Spinal cord (tissue), 9 donors: ENCODE measurements at regions not wholly inside any gene's neighbourhood (a gene's known extent, or its start where the extent isn't known, plus 50 kb on each side); places are given as distances from the start of the nearest gene placed in this dataset.

Experiments used
- DNase-seq, 6 donors: peaks; one replicate each; pipeline versions ENCODE4 v3.0.0 to v3.0.0-alpha.2; 2013 to 2015; ENCODE audit warnings: low spot score in 6 of 6, low read depth in 4 of 6
- H3K27ac ChIP-seq: one replicate; pipeline ENCODE4 v1.5.1; 2013; ENCODE audit warnings: low read depth, low read length, control low read depth
- H3K27me3 ChIP-seq: one replicate; pipeline ENCODE4 v1.6.1; 2013; ENCODE audit warnings: low read length; ENCODE audit not compliant: control insufficient read depth, insufficient read depth
- H3K36me3 ChIP-seq: one replicate; pipeline ENCODE4 v1.6.1; 2013; ENCODE audit warnings: low read length; ENCODE audit not compliant: control insufficient read depth, insufficient read depth
- H3K4me1 ChIP-seq: one replicate; pipeline ENCODE4 v1.6.1; 2013; ENCODE audit warnings: low read length; ENCODE audit not compliant: control insufficient read depth, insufficient read depth
- H3K4me3 ChIP-seq: one replicate; pipeline ENCODE4 v1.5.1; 2013; ENCODE audit warnings: low read depth, low read length, control low read depth
- H3K9me3 ChIP-seq: one replicate; pipeline ENCODE4 v1.6.1; 2013; ENCODE audit warnings: low read length; ENCODE audit not compliant: control insufficient read depth, insufficient read depth
- WGBS: methylation state at CpG from one replicate; pipeline ENCODE4 v1.1.5; 2013; ENCODE audit warnings: missing lambda C conversion rate; ENCODE audit not compliant: insufficient coverage; 5-methylcytosine and 5-hydroxymethylcytosine counted together
- donor health status: healthy.

DNA sequence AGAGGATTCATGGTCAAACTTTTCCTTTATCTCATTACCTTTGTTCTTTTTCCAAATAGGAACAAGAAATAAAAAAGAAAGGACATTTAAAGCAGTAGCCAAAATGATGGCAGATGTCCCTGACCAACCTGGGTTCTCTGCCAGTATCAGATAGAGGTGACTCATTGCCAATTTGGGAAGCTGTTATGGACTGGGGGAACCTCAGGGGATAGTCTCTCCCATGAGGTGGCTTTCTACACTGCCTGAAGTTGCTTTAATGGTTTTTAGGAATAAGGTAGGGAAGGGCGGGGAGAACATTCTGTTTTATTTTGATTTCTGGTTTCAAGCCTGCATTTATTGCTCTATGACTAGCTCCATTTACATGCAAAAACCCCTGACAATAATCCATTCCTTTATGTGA lies 457.9 kb upstream of the TPK1 start:
- peak in 1 of 6 donors; percentile 1 for DNase-seq
- Histone ChIP-seq H3K4me3 (no peak overlapping the region), H3K27me3 (no peaks in the 10 kb centered on the region), H3K4me1 (no peaks in the 10 kb centered on the region), H3K36me3 (no peaks in the 10 kb centered on the region), H3K27ac (no peak overlapping the region), H3K9me3 (no peaks in the 10 kb centered on the region)
- no CpG with 5 or more reads among the region's 1 CpG for WGBS

DNA sequence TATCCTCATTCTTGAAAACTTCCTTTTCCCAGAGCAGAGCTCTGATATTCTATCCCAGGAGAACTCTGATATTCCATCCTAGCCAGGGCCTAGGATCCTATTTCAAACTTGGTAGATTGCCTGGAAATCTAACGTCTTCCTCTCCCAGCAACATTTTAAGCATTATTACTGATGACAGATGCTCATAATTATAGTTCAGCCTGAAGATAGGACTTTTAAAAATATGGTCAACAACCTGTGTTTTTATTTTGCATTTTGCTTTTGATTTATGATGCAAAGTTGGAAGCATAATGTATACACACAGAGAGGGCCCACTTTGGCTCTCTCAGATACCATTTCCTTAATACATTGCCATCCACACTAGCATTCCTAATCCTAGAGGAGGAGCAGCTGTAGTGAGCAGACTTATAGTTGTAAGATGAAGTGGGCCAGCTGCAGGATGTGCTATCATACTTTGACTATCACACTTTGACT lies 457.4 kb upstream of the TPK1 start:
- no peaks in the 10 kb centered on the region for H3K27me3 ChIP-seq
- H3K4me3 ChIP-seq = no peak overlapping the region
- H3K4me1 ChIP-seq = no peaks in the 10 kb centered on the region
- no peaks in the 10 kb centered on the region for H3K9me3 ChIP-seq
- H3K36me3 ChIP-seq = no peaks in the 10 kb centered on the region
- DNase-seq = no peak
- no peak overlapping the region for H3K27ac ChIP-seq
- no CpG with 5 or more reads among the region's 1 CpG for WGBS

DNA sequence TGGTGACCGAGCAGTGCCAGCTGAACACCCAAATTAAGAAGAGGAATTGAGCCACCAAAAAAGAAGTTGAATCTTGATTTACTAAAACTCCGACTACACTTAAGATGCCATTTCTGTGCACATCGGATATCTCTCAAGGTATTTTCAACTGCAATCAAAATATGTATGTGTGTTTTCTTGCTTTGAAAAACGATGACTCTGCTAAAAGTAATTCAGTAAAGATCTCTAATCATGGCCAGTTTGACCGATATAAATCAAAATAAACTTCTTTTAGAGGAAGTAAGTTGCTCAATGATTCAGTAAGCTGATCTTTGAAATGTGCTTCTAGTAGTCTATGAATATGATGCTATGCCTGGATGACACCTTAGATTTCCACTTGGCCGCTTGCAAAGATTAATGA lies 453.5 kb upstream of the TPK1 start:
- Histone ChIP-seq H3K27ac (no peak overlapping the region), H3K36me3 (no peaks in the 10 kb centered on the region), H3K27me3 (no peaks in the 10 kb centered on the region), H3K4me3 (no peak overlapping the region), H3K4me1 (no peaks in the 10 kb centered on the region), H3K9me3 (no peaks in the 10 kb centered on the region)
- 100% methylated on average over 1 of the region's 6 CpGs for WGBS
- DNase-seq = peak in 1 of 6 donors; percentile 31

DNA sequence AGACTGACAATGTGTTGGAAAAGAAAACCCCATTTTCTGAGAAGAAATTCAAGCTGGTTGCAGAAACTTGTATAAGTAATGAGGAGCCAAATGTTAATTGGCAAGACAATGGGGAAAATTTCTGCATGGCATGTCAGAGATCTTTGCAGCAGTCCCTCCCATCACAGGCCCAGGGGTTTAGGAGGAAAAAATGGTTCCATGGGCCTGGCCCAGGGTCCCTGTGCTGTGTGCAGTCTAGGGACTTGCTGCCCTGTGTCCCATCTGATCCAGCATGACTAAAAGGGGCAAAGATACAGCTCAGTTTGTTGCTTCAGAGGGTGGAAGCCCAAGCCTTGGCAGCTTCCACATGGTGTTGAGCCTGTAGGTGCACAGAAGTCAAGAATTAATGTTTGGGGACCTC lies 440.3 kb upstream of the TPK1 start:
- no peaks in the 10 kb centered on the region for H3K27me3 ChIP-seq
- H3K36me3 ChIP-seq = no peaks in the 10 kb centered on the region
- no peak overlapping the region for H3K4me3 ChIP-seq
- no peaks in the 10 kb centered on the region for H3K9me3 ChIP-seq
- DNase-seq = no peak
- no peak overlapping the region for H3K27ac ChIP-seq
- H3K4me1 ChIP-seq = no peaks in the 10 kb centered on the region

DNA sequence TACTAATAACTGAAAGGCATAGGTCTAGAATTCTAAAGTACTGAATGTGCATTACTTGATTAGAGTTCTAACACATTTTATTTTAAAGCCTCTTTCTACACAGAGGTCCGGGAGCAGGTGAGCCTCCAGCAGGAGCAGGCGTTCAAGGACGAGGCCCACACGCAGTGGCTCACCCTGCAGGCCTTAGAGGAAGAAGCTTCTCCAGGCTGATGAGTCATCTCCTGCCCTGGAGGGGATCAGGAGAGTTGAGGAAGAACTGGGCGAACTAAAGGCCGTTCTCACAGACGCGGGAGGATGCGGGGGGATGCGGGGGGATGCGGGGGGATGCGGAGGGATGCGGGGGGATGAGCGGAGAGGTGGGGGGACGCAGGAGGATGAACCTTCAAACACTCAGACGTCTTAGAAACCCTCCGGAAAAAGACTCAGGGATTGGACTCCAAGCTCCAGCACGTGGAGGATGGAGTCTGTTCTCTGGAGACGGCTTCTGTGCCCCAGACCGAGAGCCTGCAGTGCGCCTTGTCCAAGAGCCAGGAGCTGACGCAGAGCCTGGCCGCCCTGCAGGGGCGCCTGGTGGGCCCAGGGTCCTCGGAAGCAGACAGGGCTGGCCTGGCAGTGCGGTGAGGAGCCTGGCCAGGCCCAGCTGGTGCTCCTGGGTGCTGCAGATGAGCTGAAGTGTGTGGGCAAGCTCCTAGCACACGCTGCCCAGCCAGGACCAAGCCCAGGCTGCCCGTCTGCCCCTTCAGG lies 433.7 kb upstream of the TPK1 start:
- H3K27ac ChIP-seq = no peak overlapping the region
- H3K4me1 ChIP-seq = no peaks in the 10 kb centered on the region
- DNase-seq = no peak
- no peaks in the 10 kb centered on the region for H3K36me3 ChIP-seq
- no peaks in the 10 kb centered on the region for H3K27me3 ChIP-seq
- 93% methylated on average over 26 of the region's 28 CpGs for WGBS
- H3K9me3 ChIP-seq = peaks cover 1% of the 10 kb centered on the region
- no peak overlapping the region for H3K4me3 ChIP-seq

DNA sequence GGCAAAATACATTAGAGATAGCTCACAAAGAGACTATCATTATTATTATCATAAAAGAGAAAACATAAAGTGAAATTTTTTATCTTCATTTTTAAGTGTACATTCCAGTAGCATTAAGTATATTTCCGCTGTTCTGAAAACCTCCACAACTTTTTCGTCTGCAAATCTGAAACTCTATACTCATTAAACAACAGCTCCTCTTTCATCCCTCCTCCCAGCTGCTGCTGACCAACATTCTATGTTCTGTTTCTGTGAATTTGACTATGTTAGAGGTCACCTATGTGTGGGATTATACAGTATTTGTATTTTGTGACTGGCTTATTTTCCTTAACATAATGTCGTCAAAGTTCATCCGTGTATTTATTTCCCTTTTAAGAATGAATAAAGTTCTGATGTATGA lies 429.3 kb upstream of the TPK1 start:
- no peaks in the 10 kb centered on the region for H3K36me3 ChIP-seq
- no peaks in the 10 kb centered on the region for H3K4me1 ChIP-seq
- no peak overlapping the region for H3K27ac ChIP-seq
- peaks cover 1% of the 10 kb centered on the region for H3K9me3 ChIP-seq
- H3K27me3 ChIP-seq = no peaks in the 10 kb centered on the region
- no peak overlapping the region for H3K4me3 ChIP-seq
- no CpG with 5 or more reads among the region's 4 CpGs for WGBS
- no peak for DNase-seq

DNA sequence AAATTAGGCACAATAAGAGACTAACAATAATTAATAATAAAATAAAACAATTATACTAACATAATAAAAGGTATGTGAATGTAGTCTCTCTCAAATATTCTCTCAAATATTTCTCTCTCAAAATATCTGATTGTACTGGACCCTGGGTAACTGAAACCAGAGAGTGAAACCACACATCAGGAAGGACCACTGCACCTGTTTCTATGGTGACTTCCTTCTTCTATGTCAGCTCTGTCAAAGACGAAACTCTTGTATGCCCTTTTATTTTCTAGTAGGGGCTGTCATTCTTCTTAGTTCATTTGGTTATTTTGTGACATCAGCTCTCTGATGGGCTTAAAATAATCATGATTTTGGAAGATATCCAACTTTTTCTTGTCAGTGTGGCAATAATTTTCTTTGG lies 428.0 kb upstream of the TPK1 start:
- H3K36me3 ChIP-seq = no peaks in the 10 kb centered on the region
- H3K4me3 ChIP-seq = no peak overlapping the region
- no CpG with 5 or more reads among the region's 1 CpG for WGBS
- DNase-seq = no peak
- no peak overlapping the region for H3K27ac ChIP-seq
- peaks cover 1% of the 10 kb centered on the region for H3K9me3 ChIP-seq
- H3K4me1 ChIP-seq = no peaks in the 10 kb centered on the region
- H3K27me3 ChIP-seq = no peaks in the 10 kb centered on the region

DNA sequence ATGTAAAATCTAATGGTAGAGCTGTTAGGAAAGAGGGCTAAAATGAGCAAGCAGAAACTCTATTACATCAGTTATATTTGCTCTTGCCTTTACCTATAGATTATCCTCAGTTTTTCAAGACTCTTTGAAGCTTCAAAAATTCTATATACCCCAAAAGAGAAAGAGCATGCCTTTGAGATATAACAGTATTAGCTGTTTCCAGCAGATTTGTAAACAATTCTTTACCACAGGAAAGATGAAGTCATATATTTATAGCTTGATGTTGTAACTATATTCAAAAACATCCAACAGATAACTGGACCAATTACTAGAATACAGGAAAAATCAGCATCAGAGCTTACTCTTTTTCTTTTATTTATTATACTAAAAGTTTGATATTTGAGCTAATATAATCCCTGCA lies 416.2 kb upstream of the TPK1 start:
- Histone ChIP-seq H3K36me3 (no peaks in the 10 kb centered on the region), H3K4me1 (no peaks in the 10 kb centered on the region), H3K4me3 (no peak overlapping the region), H3K9me3 (peaks cover 3% of the 10 kb centered on the region), H3K27me3 (no peaks in the 10 kb centered on the region), H3K27ac (no peak overlapping the region)
- DNase-seq = no peak

DNA sequence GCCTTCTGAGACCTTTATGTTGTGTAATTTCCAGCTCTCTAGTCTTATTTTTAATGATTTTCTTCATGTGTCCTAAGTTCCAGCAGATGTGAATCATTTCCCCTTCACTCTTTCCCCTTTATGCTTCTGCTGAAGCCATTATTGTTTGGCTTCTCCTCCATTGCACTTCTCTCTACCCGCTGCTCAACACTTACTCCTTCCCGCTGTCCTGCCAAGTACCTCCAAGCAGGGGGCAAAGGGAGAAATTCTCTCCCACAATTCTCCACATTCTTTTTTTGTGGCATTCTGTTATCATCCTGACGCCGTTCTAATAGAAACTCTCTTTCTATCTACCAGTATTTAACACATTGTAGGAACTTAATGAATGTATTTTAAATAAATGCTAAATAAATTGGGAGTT lies 388.9 kb upstream of the TPK1 start:
- Histone ChIP-seq H3K36me3 (no peaks in the 10 kb centered on the region), H3K27ac (no peak overlapping the region), H3K9me3 (peaks cover 3% of the 10 kb centered on the region), H3K27me3 (no peaks in the 10 kb centered on the region), H3K4me3 (no peak overlapping the region), H3K4me1 (no peaks in the 10 kb centered on the region)
- DNase-seq = no peak
- WGBS = 85% methylated on average over 2 of the region's 4 CpGs

DNA sequence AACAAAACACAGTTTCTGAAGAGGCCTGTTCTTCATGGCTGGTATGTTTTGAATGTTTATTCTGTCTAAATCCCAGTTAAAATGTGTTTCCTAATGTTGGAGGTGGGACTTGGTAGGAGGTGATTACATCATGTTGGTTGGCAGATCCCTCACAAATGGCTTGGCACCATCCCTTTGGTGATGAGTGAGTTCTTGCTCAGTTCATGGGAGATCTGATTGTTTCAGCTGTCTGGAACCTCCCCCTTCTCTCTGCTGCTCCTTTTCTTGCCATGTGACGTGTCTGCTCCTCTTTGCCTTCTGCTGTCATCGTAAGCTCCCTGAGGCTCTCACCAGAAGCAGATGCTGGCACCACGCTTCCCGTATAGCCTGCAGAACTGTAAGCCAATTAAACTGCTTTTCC lies 383.6 kb upstream of the TPK1 start:
- no peak overlapping the region for H3K27ac ChIP-seq
- peaks cover 4% of the 10 kb centered on the region for H3K9me3 ChIP-seq
- no peak for DNase-seq
- 72% methylated on average over 2 of the region's 4 CpGs for WGBS
- no peaks in the 10 kb centered on the region for H3K36me3 ChIP-seq
- H3K4me3 ChIP-seq = no peak overlapping the region
- no peaks in the 10 kb centered on the region for H3K27me3 ChIP-seq
- no peaks in the 10 kb centered on the region for H3K4me1 ChIP-seq
